NCI-H187 (cell line): ENCODE measurements at regions not wholly inside any gene's neighbourhood (a gene's known extent, or its start where the extent isn't known, plus 50 kb on each side); places are given as distances from the start of the nearest gene placed in this dataset.
"Not testable (repeated sequence)": the region's sequence is repeated elsewhere in the genome, so short reads cannot be mapped to it uniquely, and the experiment has no call there.

Experiments
- DNase-seq, 2 experiments: peaks; one replicate each; lab custom pipeline; 2025; lab: John Stamatoyannopoulos, UW

DNA sequence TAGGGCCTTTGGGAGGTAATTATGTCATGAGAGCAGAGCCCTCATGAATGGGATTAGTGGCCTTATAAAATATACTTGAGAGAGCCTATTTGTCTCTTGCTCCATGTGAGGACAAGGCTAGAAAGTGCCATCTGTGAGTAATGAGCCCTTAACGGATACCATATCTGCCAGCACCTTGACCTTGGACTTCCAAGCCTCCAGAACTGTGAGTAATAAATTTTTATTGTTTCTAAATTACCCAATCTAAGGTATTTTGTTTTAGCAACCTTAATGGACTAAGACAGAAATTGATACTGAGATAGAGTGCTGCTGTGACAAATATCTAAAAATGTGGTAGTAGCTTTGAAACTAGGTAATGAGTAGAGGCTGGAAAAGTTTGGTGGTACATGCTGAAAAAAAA is 285.0 kb upstream of the DIPK2B start:
- no peak for DNase-seq

GRCh38 chrX:45479835-45480422 is 279.3 kb upstream of the DIPK2B start:
- DNase-seq = no peak

- DNase-seq = no peak
These were observed 278.6 kb upstream of the DIPK2B start for GRCh38 chrX:45479196-45479834.

GRCh38 chrX:45472968-45473367 is 272.3 kb upstream of the DIPK2B start:
- DNase-seq = no peak

- DNase-seq = not testable (repeated sequence)
These were observed 266.9 kb upstream of the DIPK2B start for GRCh38 chrX:45467537-45467936.

- DNase-seq = not testable (repeated sequence)
These were observed 255.1 kb upstream of the DIPK2B start for GRCh38 chrX:45455732-45456131.

- no peak for DNase-seq
These were observed 253.6 kb upstream of the DIPK2B start for GRCh38 chrX:45454290-45454689.

GRCh38 chrX:45449982-45450381 is 249.3 kb upstream of the DIPK2B start:
- DNase-seq = no peak

GRCh38 chrX:45447995-45448394 is 247.3 kb upstream of the DIPK2B start:
- no peak for DNase-seq

DNA sequence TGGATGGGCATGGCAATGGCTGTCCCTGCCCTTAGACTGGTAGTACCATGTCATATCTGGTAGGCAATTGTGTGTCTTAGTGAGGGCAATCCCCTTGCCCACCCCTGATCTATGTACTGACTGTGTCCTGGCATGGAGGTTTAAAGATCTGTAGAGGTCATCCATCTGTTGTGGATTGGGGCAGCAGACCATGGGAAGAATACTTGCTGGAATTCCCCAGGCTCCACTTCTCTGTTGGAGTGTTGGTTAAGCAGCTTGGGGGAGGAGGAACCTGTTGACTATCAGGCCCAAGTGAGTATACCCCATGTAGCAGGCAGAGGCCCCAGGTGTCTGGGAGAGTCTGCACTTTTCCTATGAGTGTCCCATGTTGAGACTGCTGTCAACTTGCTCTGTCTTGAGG is 246.7 kb upstream of the DIPK2B start:
- no peak for DNase-seq

DNA sequence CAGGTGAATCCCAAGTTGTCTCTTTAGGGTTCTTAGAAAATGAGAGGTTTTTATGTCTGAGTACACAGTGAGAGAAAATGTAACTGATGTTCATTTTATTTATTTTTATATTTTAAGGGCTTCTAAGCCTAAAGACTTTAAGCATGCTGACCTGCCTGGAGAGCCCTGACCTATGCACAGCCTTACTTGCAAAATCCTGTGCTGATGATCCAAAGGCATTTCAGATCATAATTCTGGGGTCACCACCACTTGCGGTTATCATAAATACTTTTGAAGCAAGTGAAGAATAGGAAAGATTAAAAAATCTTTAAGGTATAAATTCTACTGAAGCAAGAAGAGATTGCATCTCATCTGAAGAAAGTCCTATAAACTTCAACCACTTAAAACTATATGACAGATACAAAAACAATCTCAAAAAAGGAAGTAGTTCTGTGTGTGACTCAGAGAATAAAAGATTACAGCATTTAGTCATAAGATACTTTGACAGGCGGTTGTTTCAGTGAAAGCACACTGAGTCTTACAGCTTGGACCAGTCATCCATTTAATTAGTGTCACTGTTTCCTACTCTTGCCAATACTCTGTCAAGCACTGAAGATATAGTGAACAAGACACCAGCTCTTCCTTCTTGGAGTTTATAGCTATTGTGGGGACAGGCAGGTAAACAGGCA is 245.2 kb upstream of the DIPK2B start:
- DNase-seq = no peak

DNA sequence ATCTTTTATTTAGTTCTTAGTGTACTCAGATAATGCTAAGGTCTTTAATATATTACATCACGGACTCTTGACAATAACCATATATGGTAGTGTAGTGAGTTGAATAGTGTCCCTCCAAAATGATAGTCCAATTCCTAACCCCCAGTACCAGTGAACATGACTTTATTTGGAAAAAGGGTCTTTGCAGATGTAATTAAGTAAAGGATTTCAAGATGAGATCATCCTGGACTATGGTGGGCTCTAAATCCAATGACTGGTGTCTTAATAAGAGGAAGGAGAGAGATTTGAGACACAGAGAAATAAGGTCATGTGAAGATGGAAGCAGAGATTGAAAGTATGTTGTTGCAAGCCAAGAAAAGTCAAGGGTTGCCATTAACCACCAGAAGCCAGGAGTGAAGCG is 236.5 kb upstream of the DIPK2B start:
- no peak for DNase-seq

DNA sequence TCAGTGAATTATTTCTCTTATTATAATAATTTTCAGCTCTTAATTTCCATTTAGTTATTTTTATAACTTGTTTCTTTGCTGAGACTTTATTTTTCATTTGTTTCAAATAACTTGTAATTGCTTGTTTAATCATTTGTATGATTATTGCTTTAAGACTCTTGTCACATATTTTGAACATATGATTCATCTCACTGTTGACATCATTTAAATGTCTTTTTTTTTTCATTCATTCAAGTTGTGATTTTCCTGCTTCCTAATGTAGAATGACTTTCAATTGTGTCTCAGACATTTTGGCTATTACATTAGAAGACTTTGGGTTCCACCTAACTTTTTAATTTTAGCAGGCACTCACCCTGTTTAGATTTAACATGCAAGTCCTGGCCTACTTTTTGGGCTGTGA is 234.8 kb upstream of the DIPK2B start:
- DNase-seq = no peak

- no peak for DNase-seq
These were observed 233.6 kb upstream of the DIPK2B start for GRCh38 chrX:45434231-45434630.

- DNase-seq = no peak
These were observed 228.2 kb upstream of the DIPK2B start for GRCh38 chrX:45428831-45429230.

GRCh38 chrX:45424326-45424725 is 223.7 kb upstream of the DIPK2B start:
- no peak for DNase-seq

- no peak for DNase-seq
These were observed 221.7 kb upstream of the DIPK2B start for GRCh38 chrX:45422216-45422925.

DNA sequence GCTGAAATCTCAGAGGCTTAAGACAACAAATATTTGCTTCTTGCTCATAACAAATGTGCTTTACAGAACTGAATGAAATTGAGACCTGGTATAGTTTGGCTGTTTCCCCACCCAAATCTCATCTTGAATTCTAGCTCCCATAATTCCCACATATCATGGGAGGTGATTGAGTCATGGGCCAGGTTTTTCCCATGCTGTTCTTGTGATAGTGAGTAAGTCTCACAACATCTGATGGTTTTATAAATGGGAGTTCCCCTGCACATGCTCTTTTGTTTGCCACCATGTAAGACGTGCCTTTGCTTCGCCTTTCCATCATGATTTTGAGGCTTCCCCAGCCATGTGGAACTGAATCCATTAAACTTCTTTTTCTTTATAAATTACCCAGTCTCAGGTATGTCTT is 221.1 kb upstream of the DIPK2B start:
- DNase-seq = no peak

GRCh38 chrX:45404206-45404605 is 203.5 kb upstream of the DIPK2B start:
- DNase-seq = no peak

DNA sequence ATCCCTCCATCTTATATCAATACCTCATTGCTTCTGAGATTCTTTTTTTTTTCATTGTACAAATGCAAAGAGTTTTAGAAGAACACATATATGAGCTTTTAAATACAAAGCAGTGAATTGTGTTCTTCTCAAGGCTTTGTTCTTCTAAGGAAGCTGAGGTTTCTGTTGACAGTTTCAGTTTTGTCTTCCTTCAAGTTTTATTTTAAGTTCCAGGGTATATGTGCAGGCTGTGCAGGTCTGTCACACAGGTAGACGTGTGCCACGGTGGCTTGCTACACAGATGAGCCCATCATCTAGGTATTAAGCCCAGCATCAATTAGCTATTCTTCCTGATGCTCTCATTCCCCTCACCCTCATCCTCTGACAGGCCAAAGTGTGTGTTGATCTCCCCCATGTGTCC is 201.2 kb upstream of the DIPK2B start:
- DNase-seq = no peak

- DNase-seq = not testable (repeated sequence)
These were observed 200.5 kb upstream of the DIPK2B start for GRCh38 chrX:45400951-45401725.
